Head of caudate nucleus (tissue), 42 donors: ENCODE measurements at regions not wholly inside any gene's neighbourhood (a gene's known extent, or its start where the extent isn't known, plus 50 kb on each side); places are given as distances from the start of the nearest gene placed in this dataset.

ENCODE experiments used
- DNase-seq, 42 donors: peaks; one replicate each; pipeline versions ENCODE4 v3.0.0 to v3.0.0-alpha.2; 2020 to 2021; ENCODE audit warnings: mixed read lengths in 7 of 42
- intact Hi-C: fragments of 100-400 bp; cut with DNase I; formaldehyde crosslinking; loops from one replicate; pipeline ENCODE4 v1.15.0; 2022

DNA sequence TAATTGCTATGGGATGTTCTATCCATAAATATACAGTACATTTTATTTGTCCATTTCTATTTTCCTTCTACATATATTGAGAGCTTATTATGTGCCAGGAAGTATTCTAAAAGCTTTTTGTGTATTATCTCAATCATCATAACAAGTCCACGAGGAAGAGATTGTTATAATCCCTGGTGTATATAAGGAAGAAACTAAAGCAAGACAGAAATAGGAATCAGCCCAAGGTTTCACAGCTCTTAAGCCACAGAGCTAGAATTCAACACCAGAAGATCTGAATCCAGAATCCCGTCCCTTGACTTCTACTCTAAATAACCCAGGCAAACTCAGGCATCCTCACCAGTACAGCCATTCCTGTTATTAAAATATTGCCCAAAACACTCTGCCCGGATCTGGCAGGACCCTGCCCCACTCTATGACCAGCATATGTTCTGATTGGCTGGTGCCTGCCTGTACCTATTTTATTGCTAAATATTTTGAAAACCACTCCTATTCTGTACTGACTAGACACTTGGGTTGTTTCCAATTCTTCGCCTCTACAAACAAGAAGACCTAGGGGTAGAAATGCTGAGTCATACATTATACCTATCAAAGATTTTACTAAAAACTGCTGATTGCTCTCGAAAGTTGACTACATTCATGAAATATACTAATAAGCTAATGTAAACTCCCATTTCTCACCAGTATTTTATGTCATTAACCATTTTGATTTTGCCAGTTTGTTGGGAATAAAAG, 297.4 kb downstream of the ENC1 start:
- intact Hi-C loops, result no loop called here
- peak in 1 of 42 donors; percentile 10 for DNase-seq

DNA sequence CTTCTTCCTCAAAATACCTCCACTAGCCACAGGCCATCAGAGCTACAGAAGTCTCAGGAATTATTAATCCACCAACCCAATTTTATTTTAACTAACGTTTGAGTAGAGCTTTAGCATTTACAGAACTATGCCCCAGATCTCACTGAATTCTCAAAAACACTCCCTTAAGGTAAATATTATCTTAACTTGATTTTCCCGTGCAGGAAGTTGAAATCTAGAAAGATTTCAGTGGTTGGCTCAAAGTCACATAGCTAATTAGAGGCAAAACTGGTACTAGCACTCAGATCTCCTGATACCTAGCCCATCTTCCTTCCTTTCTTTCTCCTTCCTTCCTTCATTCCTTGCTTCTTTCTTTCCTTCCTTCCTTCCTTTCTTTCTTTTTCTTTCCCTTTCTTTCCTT, 298.3 kb downstream of the ENC1 start:
- DNase-seq, result no peak
- intact Hi-C loops, result no loop called here

DNA sequence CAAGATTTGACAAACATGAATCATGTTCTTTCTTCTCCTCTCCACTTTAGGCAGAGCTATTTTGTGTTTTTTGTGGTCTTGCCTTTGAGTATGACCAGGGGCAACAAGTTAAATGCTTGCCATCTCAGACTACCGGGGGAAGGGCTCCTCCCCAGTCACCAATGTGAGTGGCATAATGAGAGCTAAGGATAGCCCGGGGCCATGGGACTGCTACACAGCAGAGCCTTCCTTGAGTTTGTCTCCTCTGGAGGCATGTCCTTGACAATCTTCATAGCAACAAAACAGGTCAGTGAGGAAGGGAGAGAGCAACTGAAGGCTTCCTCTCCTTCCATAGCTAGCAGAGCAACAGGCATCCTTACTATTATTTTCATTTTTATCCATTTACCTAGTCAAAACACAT, 299.3 kb downstream of the ENC1 start:
- intact Hi-C loops, result no loop called here
- peak in 1 of 42 donors; percentile 14 for DNase-seq

DNA sequence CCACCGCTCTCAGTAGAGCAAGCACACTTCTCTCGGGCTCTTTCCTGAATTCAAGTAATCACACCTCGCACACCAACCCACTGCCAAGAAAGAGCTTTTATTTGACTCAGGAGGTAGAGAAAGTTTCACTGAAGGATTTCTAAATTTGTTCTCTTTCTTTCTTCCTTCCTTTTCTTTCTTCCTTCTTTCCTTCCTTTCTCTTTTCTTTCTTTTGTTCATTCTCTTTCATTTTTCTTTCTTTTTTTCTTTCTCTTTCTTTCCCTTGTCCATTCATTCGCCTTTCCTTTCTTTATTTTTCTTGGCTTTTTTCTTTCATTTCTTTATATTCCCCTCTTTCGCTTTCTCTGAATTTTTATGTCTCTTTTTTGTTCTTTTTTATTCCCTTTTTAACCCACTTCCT, 300.1 kb downstream of the ENC1 start:
- intact Hi-C loops, result no loop called here
- DNase-seq, result peak in 1 of 42 donors; percentile 14

DNA sequence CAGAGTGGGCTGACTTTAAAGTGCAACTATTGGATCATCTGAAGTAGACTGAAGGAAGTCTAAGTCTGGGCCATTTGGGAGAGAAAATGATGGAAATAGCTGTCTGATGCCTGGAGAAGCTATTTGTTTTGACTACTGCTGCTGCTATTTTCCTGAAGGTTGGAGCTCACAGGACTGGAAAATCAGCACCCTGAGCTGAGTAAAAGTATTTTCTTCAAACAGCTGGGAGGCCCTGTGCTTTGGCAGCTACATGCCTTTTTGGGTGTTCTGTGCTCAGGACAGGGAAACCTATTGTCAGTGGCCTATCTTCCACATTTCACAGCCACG, 302.6 kb downstream of the ENC1 start:
- no peak for DNase-seq
- intact Hi-C loops, result no loop called here

DNA sequence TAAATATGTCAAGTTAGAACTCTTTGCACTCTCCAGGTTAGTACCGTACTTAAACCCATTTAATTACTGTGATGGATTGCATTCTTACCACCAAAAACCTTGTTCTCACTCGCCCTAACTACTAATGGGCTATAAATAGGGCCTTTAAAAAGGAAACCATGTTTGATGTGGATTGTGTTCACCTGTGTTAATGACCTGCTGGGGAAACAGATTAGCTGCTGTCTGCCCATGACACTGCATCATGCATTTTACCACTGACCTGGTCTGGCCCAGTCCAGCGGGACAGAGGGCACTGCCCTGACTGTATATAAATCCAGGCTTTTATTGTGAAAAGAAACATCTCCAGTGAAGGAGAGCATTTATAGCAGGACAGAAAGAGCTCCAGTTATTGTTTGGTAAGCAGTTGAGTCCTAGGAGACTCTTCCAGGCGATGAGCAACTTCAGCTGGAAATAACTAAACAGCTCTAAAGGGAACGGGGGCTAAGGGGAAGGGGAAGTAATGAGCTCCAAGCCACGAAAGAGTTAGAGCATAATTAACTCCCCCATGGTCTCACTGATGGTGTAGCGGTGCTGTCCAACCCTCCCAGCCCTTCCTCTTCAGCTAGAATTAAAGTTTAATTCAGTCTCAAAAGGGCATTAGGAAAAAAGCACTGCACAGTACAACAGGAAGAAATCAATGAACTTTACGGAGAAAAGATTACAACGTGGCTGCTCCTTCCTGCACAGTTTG, 303.1 kb downstream of the ENC1 start:
- no peak for DNase-seq

DNA sequence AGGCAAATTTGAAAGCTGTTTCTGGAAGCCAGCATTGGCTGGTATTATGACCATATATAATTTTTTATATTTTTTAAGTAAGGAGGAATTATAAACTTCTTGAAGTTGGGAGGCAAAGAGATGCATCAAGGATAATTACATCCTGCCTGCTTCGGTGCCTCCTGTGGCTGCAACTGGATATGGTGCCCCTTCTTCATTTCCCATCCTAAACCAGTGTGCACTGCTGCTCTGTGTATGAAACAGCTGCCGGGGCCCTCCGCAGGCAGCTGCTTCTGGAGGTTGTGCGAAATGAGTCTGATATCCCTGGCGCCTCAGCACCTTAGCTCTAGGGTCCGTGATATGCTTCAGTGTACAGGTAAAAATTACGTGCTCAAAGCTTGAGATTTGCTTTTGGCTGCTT, 304.2 kb downstream of the ENC1 start:
- intact Hi-C loops, result no loop called here
- DNase-seq, result peak in 1 of 42 donors; percentile 14

More for the DNA sequence above, 303.1 kb downstream of the ENC1 start:
- intact Hi-C loops, result no loop called here

DNA sequence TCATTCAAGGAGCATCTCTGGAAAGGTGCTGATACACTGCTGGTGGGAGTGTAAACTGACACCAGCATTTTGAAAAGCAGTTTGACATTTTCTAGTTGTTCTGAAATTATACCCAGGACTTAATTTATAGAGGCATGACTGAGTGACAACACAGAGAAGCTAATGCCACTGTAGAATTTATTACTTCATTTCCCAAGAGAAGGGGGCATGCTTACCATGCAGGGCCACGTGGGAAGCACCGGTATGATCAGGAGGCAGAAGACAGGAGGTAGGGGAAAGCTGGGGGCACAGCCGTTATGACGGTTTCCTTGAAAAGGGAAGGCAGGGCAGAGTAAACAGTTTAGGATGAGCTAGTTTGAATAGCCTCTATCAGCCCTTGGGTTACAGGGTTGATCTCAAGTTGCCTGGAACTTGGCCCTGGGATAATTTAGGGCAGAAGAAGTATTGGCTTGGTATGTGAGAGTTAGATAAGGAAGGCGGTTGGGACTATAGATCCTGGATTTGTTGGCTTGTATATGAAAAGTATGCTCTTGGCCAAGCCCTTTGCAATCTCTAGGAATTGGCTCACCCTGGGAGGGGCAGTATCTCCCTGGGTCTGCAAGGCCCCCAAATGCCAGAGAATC, 305.7 kb downstream of the ENC1 start:
- intact Hi-C loops, result no loop called here
- DNase-seq, result no peak

DNA sequence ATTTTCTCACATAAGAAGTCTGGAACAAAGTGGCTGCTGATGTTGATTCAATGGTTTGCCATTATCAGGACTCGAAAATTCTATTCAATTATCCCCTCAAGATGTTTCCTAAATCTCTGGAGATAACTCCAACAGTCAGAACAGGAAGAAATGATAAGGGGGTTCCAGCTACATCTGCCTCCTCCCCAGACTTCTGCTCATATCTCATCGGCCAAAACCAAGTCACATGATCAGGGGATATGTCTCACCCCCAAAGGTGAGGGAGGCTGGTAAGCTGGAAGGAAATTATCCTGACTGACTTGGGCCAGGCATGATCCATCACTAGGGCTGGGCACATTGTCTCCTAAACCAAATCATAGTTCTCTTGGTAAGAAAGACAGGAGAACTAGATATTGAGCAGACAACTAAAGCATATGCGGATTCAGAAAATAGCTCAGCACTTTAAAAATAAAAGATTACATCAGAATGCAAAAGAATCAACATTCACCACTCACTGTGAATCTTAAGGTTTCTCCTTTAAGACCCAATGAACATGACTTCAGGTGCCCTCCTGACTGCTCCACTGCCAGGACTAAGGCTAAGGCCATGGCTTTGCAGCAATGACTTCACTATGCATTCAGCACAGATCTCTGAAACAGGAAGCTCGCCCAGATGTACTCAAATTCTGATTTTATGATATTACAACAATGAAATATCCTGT, 306.3 kb downstream of the ENC1 start:
- DNase-seq, result no peak
- intact Hi-C loops, result no loop called here

DNA sequence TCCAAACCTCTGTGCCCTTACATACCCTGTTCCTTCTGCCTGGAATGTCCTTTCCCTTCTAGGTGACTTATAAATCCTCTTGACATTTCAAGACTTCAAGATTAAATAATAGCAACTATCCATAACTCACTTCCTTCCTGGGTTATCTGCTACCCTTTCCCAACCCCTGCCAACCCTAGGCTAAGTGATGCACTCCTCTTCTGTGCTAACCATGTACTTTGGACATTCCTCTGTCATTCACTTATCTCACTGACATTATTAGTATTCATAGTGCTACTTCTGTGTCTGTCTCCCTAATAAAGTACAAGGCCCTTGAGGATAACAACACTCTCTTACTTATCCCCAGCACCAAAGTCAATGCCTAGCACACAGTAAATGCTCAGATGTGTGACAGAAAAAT, 307.1 kb downstream of the ENC1 start:
- no peak for DNase-seq
- intact Hi-C loops, result no loop called here

DNA sequence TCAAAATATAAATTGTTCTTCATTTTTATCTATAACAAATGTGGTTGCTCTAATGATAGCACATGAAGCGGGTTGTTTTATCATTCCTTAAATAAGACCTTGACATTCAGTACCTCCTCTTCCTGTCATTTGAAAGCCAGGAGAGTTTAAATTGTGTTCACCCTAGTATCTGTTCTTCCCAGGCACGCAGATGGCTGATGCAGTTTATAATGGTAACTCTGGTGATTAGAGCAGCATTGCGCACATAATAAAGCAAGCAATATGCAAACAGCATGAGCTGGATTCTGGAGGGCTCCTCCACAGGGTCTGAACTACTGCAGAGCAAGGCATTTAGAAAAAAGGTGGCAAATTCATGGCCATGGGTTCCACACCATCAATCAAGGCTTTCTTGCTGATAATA, 307.8 kb downstream of the ENC1 start:
- intact Hi-C loops, result no loop called here
- DNase-seq, result no peak

DNA sequence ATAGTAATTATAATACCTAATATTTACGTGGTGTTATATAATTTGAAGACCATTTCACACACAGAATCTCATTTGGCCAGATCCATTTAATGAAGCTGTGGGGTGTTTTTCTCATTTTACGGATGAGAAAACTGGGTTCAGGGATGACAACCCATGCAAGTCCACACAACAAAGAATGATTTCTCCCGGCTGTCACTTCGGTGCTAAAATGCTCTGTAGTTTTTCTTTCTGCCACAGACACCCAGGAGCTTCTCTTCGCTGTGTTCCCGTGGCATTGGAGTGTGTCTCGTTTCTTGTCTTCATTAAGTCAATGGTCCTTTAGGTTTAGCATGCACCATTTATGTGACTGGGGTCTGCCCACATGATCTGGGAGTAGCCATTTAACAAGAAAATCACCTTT, 308.5 kb downstream of the ENC1 start:
- no peak for DNase-seq
- intact Hi-C loops, result no loop called here

DNA sequence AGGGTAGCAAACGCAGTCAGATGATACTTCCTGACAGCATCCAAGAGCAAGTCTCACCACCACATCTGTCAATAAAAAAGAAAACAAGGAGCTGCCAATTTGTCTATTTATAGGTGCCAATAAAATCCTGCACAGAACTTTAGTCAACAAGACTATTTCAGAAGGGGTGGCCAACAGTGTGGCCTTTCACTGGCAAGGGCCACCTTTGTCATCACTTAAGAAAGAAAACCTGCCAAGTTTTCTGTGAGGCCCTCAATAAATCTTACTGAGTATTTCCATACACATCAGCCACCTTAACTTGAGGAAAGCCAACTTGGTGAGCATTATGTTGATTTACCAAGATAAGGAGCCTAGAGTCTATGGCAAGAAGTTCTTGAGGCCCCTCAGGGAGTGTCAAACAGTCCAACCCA, 312.3 kb downstream of the ENC1 start:
- intact Hi-C loops, result no loop called here
- DNase-seq, result no peak

DNA sequence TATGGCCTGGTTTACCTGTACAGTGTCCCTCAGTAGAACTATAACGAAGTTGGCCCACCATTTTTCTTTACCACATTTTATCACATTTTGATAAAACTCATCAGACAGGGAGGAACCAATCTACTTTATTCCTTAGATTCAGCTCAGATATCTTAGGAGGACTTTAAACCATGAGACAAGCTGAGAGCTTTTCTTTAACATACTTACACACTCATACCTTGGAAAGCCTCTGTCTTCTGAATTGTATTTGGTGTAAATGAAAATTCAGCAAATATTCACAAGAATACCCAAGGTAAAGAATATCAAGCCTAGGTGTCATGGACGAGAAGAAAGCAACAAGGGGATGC, 313.2 kb downstream of the ENC1 start:
- DNase-seq, result no peak
- intact Hi-C loops, result no loop called here

DNA sequence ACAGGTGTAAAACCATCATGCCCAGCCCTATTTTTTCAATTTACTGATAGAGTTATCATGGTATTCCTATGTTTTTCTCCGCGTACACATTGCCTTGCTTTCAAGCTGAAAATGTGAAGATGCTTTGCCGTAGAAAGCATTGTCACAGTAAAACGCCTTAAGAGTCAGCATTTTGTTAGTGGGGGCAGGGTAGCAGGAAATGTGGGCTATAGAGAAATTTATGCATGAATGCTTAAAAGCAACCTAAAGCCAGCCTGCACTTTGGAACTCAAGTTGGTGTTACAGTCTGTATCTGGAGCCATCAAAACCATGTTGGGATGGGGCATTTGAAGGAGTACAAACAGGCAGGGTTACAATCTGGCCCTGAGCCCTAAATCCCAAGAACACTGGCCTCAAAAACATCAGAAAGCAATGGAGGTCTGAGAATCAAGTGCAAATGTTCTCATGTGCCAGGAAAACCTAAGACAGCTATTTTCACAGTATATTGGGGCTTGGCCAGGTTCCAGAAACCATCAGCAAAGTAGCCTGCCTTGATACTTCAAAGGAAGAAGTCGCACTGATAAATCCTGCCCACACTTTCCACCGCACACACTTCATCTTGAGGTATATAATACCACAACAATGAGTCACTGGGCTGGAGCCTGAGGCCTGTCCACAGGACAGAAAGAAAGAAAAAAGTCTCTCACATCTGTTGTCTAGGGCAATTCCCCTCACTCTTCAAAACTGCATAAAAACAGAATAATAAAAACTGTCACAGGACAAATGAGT, 313.8 kb downstream of the ENC1 start:
- no peak for DNase-seq
- intact Hi-C loops, result no loop called here

DNA sequence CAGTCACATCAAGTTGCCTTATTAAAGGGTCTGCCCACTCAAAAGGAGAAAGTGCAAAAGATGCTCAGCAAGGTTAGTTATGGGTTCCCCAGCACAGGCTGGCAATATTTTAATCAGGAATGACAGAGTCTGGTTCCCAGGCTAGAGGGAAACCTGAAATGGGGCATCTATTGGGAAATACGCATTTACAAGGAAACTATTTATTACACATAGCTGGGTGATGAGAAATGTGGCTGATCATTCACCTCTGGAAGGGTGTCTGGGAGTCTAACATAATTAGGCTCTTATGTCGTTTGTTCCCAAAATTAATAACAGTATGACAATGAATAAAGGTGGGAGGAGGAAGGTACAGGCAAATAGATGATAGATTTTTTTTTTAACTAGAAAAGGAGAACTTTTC, 314.7 kb downstream of the ENC1 start:
- no peak for DNase-seq
- intact Hi-C loops, result no loop called here

DNA sequence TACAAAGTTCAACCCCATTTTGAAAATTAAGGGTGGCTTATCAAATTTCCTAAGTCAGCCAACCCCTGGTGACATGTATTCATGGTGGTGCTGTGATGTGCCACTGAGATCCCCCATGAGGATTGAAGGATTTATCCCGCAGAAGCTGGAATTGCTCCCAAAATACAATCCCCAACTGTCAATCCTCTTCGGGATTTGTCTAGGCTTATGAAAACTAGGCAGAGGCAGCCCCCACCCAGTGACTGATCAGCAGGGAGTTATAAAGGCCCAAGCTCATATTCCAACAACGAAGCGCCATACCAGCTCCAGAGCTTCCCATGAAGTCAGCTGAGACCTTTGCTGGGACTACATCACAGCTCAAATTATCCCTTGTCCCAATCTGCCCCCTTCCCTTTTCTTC, 316.0 kb downstream of the ENC1 start:
- intact Hi-C loops, result no loop called here
- DNase-seq, result no peak

DNA sequence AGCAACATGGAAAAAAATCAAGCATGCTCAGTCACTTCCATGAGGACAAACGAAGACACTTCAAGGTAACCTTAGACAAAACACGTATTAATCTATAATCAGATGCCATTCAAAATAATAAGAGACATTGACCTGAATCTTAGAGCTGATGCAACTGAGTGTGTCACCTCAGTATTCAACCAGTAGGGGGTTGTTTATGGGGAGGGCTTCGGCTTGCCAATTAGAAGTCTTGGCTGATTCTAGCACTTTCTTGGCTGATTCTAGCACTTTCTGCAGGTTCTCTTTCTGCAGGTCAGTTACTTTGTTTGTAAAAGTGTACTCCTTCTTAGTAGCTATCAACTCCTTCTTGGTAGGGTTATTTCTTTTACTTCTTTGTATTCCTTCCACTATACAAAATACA, 317.6 kb downstream of the ENC1 start:
- intact Hi-C loops, result no loop called here
- no peak for DNase-seq

DNA sequence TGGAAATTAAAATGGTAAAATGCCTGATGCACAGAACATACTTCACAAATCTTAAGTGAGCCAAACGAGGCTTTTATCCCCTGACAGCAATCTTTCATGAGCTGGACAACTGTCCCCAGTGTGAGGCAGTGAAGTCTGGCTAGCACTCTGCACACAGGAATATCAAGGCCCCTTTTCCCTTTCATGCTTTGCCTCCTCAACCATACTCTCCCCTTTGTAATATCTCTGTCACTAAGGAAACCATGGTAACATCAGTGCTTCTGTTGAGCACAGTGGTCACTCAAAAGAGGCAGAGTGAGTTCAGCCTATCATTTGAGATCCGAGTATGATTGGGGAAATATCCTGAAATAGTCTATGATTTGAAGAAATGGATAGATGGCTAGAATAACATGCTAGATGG, 318.3 kb downstream of the ENC1 start:
- no peak for DNase-seq
- intact Hi-C loops, result no loop called here

DNA sequence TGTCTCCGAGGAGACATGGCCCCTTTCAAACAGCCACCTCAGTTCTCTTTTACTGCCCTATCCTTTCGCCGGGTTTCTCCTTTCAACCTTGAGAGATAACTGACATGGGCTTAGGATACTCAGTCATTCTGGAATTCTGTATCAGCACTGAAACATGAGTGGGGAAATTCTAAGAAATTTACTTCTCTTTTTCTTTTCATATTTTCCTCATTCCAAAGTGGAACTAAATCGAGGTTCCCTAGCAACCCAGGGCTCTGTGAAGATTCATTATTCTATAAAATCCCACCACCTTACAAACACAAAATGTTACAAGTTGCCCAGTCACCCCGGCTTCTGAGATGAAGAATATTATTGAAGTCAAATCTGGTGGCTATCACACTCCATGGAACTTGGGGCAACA, 319.2 kb downstream of the ENC1 start:
- intact Hi-C loops, result no loop called here
- DNase-seq, result no peak
